Omental fat pad (tissue), 3 donors: ENCODE measurements at regions not wholly inside any gene's neighbourhood (a gene's known extent, or its start where the extent isn't known, plus 50 kb on each side); places are given as distances from the start of the nearest gene placed in this dataset.

Source experiments
- ATAC-seq: fragments of 150-250 bp; one replicate; pipeline ENCODE4 v1.9.1; 2016; ENCODE audit warnings: mild to moderate bottlenecking, moderate library complexity; ENCODE audit not compliant: low FRiP score
- DNase-seq: peaks from one replicate; pipeline ENCODE4 v3.0.0-alpha.2; 2019; ENCODE audit warnings: low spot score
- CTCF ChIP-seq, 3 donors: fragments of 450-650 bp; IDR thresholded peaks; one replicate each; pipeline ENCODE4 v1.5.1; 2016 to 2017; ENCODE audit warnings: antibody characterized with exemption in 3 of 3, mild to moderate bottlenecking in 3 of 3, moderate library complexity in 2 of 3

GRCh38 chr21:28804089-28804670 is 188.5 kb downstream of the LTN1 start:
- no peak for TF ChIP-seq CTCF (IDR thresholded peaks at IDR 0.05)
- no peak for DNase-seq
- no peak for ATAC-seq

GRCh38 chr21:28801906-28802305 is 190.8 kb downstream of the LTN1 start:
- no peak for TF ChIP-seq CTCF (IDR thresholded peaks at IDR 0.05)
- DNase-seq (no peak), ATAC-seq (no peak)

- no peak for TF ChIP-seq CTCF (IDR thresholded peaks at IDR 0.05)
- DNase-seq = no peak
- no peak for ATAC-seq
These were observed 192.8 kb downstream of the LTN1 start for GRCh38 chr21:28799926-28800325.

GRCh38 chr21:28798798-28799197 is 193.9 kb downstream of the LTN1 start:
- ATAC-seq = no peak
- no peak for TF ChIP-seq CTCF (IDR thresholded peaks at IDR 0.05)
- no peak for DNase-seq

- no peak for DNase-seq
- no peak for TF ChIP-seq CTCF (IDR thresholded peaks at IDR 0.05)
- no peak for ATAC-seq
These were observed 197.4 kb downstream of the LTN1 start for GRCh38 chr21:28795251-28795650.

- TF ChIP-seq CTCF (IDR thresholded peaks at IDR 0.05) = no peak
- ATAC-seq = no peak
- no peak for DNase-seq
These were observed 198.3 kb downstream of the LTN1 start for GRCh38 chr21:28794371-28794851.

GRCh38 chr21:28793043-28793442 is 199.6 kb downstream of the LTN1 start:
- DNase-seq (no peak), ATAC-seq (no peak)
- TF ChIP-seq CTCF (IDR thresholded peaks at IDR 0.05) = no peak
